ENCODE measurements at regions not wholly inside any gene's neighbourhood (a gene's known extent, or its start where the extent isn't known, plus 50 kb on each side); places are given as distances from the start of the nearest gene placed in this dataset.

DNA sequence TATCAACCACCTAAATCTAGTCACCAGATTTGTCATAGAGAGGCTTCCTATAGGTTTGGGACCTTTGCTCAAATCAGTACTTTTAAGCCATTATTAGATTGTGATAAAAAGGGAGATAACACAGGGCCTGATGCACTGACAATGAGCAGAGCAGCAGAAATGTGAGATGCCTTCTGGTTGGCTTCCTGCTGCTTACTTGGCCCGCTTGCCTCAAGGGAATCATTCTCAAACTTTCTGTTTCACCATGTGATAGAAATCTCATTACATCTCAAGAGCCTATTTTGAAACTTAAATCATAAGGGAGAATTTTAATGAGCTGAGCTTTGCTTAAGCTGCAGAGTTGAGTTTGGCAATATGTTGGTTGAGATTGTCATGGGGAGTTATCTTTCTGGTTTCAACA, 606.0 kb downstream of the DHX35 start (continued):
- TF ChIP-seq, protein P1, sequence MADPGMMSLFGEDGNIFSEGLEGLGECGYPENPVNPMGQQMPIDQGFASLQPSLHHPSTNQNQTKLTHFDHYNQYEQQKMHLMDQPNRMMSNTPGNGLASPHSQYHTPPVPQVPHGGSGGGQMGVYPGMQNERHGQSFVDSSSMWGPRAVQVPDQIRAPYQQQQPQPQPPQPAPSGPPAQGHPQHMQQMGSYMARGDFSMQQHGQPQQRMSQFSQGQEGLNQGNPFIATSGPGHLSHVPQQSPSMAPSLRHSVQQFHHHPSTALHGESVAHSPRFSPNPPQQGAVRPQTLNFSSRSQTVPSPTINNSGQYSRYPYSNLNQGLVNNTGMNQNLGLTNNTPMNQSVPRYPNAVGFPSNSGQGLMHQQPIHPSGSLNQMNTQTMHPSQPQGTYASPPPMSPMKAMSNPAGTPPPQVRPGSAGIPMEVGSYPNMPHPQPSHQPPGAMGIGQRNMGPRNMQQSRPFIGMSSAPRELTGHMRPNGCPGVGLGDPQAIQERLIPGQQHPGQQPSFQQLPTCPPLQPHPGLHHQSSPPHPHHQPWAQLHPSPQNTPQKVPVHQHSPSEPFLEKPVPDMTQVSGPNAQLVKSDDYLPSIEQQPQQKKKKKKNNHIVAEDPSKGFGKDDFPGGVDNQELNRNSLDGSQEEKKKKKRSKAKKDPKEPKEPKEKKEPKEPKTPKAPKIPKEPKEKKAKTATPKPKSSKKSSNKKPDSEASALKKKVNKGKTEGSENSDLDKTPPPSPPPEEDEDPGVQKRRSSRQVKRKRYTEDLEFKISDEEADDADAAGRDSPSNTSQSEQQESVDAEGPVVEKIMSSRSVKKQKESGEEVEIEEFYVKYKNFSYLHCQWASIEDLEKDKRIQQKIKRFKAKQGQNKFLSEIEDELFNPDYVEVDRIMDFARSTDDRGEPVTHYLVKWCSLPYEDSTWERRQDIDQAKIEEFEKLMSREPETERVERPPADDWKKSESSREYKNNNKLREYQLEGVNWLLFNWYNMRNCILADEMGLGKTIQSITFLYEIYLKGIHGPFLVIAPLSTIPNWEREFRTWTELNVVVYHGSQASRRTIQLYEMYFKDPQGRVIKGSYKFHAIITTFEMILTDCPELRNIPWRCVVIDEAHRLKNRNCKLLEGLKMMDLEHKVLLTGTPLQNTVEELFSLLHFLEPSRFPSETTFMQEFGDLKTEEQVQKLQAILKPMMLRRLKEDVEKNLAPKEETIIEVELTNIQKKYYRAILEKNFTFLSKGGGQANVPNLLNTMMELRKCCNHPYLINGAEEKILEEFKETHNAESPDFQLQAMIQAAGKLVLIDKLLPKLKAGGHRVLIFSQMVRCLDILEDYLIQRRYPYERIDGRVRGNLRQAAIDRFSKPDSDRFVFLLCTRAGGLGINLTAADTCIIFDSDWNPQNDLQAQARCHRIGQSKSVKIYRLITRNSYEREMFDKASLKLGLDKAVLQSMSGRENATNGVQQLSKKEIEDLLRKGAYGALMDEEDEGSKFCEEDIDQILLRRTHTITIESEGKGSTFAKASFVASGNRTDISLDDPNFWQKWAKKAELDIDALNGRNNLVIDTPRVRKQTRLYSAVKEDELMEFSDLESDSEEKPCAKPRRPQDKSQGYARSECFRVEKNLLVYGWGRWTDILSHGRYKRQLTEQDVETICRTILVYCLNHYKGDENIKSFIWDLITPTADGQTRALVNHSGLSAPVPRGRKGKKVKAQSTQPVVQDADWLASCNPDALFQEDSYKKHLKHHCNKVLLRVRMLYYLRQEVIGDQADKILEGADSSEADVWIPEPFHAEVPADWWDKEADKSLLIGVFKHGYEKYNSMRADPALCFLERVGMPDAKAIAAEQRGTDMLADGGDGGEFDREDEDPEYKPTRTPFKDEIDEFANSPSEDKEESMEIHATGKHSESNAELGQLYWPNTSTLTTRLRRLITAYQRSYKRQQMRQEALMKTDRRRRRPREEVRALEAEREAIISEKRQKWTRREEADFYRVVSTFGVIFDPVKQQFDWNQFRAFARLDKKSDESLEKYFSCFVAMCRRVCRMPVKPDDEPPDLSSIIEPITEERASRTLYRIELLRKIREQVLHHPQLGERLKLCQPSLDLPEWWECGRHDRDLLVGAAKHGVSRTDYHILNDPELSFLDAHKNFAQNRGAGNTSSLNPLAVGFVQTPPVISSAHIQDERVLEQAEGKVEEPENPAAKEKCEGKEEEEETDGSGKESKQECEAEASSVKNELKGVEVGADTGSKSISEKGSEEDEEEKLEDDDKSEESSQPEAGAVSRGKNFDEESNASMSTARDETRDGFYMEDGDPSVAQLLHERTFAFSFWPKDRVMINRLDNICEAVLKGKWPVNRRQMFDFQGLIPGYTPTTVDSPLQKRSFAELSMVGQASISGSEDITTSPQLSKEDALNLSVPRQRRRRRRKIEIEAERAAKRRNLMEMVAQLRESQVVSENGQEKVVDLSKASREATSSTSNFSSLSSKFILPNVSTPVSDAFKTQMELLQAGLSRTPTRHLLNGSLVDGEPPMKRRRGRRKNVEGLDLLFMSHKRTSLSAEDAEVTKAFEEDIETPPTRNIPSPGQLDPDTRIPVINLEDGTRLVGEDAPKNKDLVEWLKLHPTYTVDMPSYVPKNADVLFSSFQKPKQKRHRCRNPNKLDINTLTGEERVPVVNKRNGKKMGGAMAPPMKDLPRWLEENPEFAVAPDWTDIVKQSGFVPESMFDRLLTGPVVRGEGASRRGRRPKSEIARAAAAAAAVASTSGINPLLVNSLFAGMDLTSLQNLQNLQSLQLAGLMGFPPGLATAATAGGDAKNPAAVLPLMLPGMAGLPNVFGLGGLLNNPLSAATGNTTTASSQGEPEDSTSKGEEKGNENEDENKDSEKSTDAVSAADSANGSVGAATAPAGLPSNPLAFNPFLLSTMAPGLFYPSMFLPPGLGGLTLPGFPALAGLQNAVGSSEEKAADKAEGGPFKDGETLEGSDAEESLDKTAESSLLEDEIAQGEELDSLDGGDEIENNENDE (IDR thresholded peaks at IDR 0.05; ENCODE audit: insufficient replicate concordance, low read length) = no peak
- TF ChIP-seq SP4 (IDR thresholded peaks at IDR 0.05; ENCODE audit: low read length) (no peak), CBX5 (IDR thresholded peaks at IDR 0.05; ENCODE audit: low read depth, low read length) (no peak), SAP30 (IDR thresholded peaks at IDR 0.05; ENCODE audit: insufficient read depth, insufficient replicate concordance, low read length) (no peak), TAF7 (optimal IDR thresholded peaks at IDR 0.05; ENCODE audit: borderline replicate concordance, low read depth, low read length) (no peak), SUZ12 (IDR thresholded peaks at IDR 0.05; ENCODE audit: low read length) (no peak), ZNF274 (IDR thresholded peaks at IDR 0.05; ENCODE audit: borderline replicate concordance, extremely low read depth, low read length) (no peak), BACH1 (IDR thresholded peaks at IDR 0.05; ENCODE audit: low read length) (no peak), RXRA (IDR thresholded peaks at IDR 0.05; ENCODE audit: insufficient read depth, low read depth, low read length) (no peak), JUND (IDR thresholded peaks at IDR 0.05; ENCODE audit: low read length) (no peak), SIX5 (IDR thresholded peaks at IDR 0.05; ENCODE audit: low read depth, low read length) (no peak), NANOG (IDR thresholded peaks at IDR 0.05; ENCODE audit: insufficient read depth, low read depth, low read length, poor library complexity, severe bottlenecking) (no peak), JUN (IDR thresholded peaks at IDR 0.05; ENCODE audit: low read depth, low read length) (no peak)
